Stomach (tissue), 4 donors: ENCODE measurements at regions not wholly inside any gene's neighbourhood (a gene's known extent, or its start where the extent isn't known, plus 50 kb on each side); places are given as distances from the start of the nearest gene placed in this dataset.

Source experiments
- CTCF ChIP-seq, 7 experiments: fragments of 450-650 bp in 4 of 7; fragments of 200-600 bp in 3 of 7; sonication (generic) in 3 of 7; IDR thresholded peaks; one replicate each; pipeline ENCODE4 v1.5.1; 2016 to 2019; ENCODE audit warnings: antibody characterized with exemption in 7 of 7, control low read depth in 2 of 7, mild to moderate bottlenecking in 1 of 7
- EP300 ChIP-seq: sonication (generic); formaldehyde crosslinking; IDR thresholded peaks from one replicate; pipeline ENCODE4 v1.6.1; 2017; ENCODE audit warnings: antibody characterized with exemption
- POLR2A ChIP-seq, 4 donors: fragments of 450-650 bp; IDR thresholded peaks; one replicate each; pipeline ENCODE4 v1.6.1; 2016; ENCODE audit warnings: antibody characterized with exemption in 4 of 4, control low read depth in 2 of 4, mild to moderate bottlenecking in 1 of 4, moderate library complexity in 1 of 4
- POLR2AphosphoS5 ChIP-seq, 3 donors: sonication (generic); formaldehyde crosslinking; IDR thresholded peaks; one replicate each; pipeline ENCODE4 v1.6.1; 2016; ENCODE audit warnings: antibody characterized with exemption in 3 of 3

GRCh38 chr4:100674976-100675375 is 157.2 kb upstream of the EMCN start:
- TF ChIP-seq CTCF (IDR thresholded peaks at IDR 0.05) (no peak), POLR2A (IDR thresholded peaks at IDR 0.05) (no peak), EP300 (no peak), POLR2AphosphoS5 (IDR thresholded peaks at IDR 0.05) (no peak)
